GM18870 (cell line): ENCODE measurements at regions not wholly inside any gene's neighbourhood (a gene's known extent, or its start where the extent isn't known, plus 50 kb on each side); places are given as distances from the start of the nearest gene placed in this dataset.

Source experiments
- ATAC-seq: cut with Tn5 transposase; IDR thresholded peaks from one replicate; pipeline ENCODE4 v1.9.1; 2021; ENCODE audit warnings: moderate library complexity; ENCODE audit not compliant: unreplicated experiment

- no peak for ATAC-seq
Measured at GRCh38 chr11:28525636-28526405, 417.6 kb downstream of the METTL15 start.

GRCh38 chr11:28524098-28524497, 415.9 kb downstream of the METTL15 start:
- no peak for ATAC-seq

GRCh38 chr11:28521075-28521474, 412.9 kb downstream of the METTL15 start:
- no peak for ATAC-seq

GRCh38 chr11:28520291-28520690, 412.1 kb downstream of the METTL15 start:
- ATAC-seq, result no peak

- ATAC-seq, result no peak
Measured at GRCh38 chr11:28518825-28519224, 410.6 kb downstream of the METTL15 start.

- no peak for ATAC-seq
Measured at GRCh38 chr11:28517621-28518020, 409.4 kb downstream of the METTL15 start.

- ATAC-seq, result no peak
Measured at GRCh38 chr11:28514391-28514790, 406.2 kb downstream of the METTL15 start.

GRCh38 chr11:28512143-28512756, 404.1 kb downstream of the METTL15 start:
- ATAC-seq, result no peak

- ATAC-seq, result no peak
Measured at GRCh38 chr11:28505232-28505631, 397.0 kb downstream of the METTL15 start.

- ATAC-seq, result no peak
Measured at GRCh38 chr11:28504555-28505110, 396.4 kb downstream of the METTL15 start.

GRCh38 chr11:28495333-28495732, 387.1 kb downstream of the METTL15 start:
- ATAC-seq, result no peak

- ATAC-seq, result no peak
Measured at GRCh38 chr11:28491431-28491830, 383.2 kb downstream of the METTL15 start.

GRCh38 chr11:28490773-28491382, 382.7 kb downstream of the METTL15 start:
- ATAC-seq, result no peak

- no peak for ATAC-seq
Measured at GRCh38 chr11:28488336-28488735, 380.1 kb downstream of the METTL15 start.

- ATAC-seq, result no peak
Measured at GRCh38 chr11:28483072-28483867, 375.1 kb downstream of the METTL15 start.

GRCh38 chr11:28482666-28483065, 374.5 kb downstream of the METTL15 start:
- no peak for ATAC-seq

GRCh38 chr11:28481616-28482480, 373.7 kb downstream of the METTL15 start:
- no peak for ATAC-seq

- no peak for ATAC-seq
Measured at GRCh38 chr11:28480406-28480805, 372.2 kb downstream of the METTL15 start.

- ATAC-seq, result no peak
Measured at GRCh38 chr11:28476864-28477263, 368.7 kb downstream of the METTL15 start.

- no peak for ATAC-seq
Measured at GRCh38 chr11:28476049-28476448, 367.9 kb downstream of the METTL15 start.
